DMS 273 (cell line): ENCODE measurements at regions not wholly inside any gene's neighbourhood (a gene's known extent, or its start where the extent isn't known, plus 50 kb on each side); places are given as distances from the start of the nearest gene placed in this dataset.

ENCODE experiments used
- DNase-seq: peaks from one replicate; lab custom pipeline; 2025; ENCODE audit not compliant: unreplicated experiment; lab: John Stamatoyannopoulos, UW

- DNase-seq: no peak
These were observed 263.7 kb downstream of the BMP4 start for GRCh38 chr14:53692885-53693284.

- no peak for DNase-seq
These were observed 264.2 kb downstream of the BMP4 start for GRCh38 chr14:53692451-53692850.

GRCh38 chr14:53683229-53683628 is 273.4 kb downstream of the BMP4 start:
- peak; percentile 44 for DNase-seq

DNA sequence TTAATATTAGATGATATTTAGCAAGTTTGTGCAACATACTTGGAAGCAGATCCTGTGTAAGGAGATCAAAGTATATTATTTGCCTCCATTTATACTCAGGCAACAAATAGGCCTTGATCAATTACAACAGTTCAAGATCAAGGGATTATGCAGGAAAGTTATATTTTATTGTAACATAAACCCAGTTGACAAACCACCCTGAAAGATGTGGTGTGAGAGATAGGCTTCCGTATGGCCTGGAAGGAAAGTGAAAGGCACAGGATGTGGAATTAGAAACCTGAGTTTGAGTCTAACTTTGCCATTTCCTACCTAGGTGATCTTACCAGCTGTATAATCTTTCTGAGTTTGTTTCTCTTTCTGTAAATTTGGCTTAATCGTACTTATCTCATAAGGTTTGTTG is 284.1 kb downstream of the BMP4 start:
- no peak for DNase-seq

DNA sequence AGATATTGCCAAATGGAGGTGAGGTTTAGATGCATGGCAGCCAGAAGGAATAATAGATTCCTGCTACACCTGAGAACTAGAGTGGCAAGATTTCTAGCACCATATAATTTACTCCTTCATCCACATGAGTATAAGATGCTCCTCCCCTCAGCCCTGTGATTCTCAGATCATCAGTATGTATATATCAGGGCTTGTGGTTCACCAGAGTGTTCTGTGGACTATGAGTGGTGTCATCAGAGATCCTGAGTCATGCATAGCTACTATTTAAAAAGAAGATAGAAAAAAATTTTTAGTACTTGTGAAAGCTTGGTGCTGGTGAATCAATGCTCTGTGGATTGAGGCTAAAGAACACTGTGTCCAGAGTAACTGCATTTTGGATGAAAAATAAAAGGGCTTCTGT is 285.9 kb downstream of the BMP4 start:
- DNase-seq: no peak

- DNase-seq: no peak
These were observed 287.7 kb downstream of the BMP4 start for GRCh38 chr14:53668897-53669296.

GRCh38 chr14:53663709-53664108 is 292.9 kb downstream of the BMP4 start:
- peak; percentile 76 for DNase-seq

- DNase-seq: no peak
These were observed 301.4 kb downstream of the BMP4 start for GRCh38 chr14:53655080-53655785.

GRCh38 chr14:53652068-53652467 is 304.6 kb downstream of the BMP4 start:
- DNase-seq: no peak

GRCh38 chr14:53651096-53651740 is 305.4 kb downstream of the BMP4 start:
- no peak for DNase-seq

- DNase-seq: no peak
These were observed 309.7 kb downstream of the BMP4 start for GRCh38 chr14:53646925-53647324.

GRCh38 chr14:53640695-53641094 is 315.9 kb downstream of the BMP4 start:
- DNase-seq: no peak

GRCh38 chr14:53638966-53639365 is 317.7 kb downstream of the BMP4 start:
- no peak for DNase-seq

- no peak for DNase-seq
These were observed 321.8 kb downstream of the BMP4 start for GRCh38 chr14:53634793-53635192.

DNA sequence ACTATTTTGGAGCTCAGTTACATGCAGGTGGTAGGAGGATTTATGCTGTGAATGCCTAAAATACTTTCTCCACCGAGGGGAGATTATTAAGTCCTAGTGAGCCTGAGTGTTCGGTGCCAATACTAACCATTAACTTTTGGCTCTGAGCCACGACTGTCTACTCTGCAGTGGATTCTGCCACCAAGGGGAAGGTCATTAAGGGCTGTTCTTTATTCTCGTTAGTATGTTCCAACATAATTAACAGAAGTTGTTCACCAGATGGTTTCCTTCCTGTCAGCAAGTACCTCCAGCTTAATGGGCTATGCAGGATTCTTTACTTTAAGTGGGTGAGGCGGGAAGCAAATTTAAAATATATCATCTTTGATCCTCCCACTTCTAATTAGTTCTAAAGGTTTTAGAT is 326.3 kb downstream of the BMP4 start:
- peak; percentile 88 for DNase-seq

DNA sequence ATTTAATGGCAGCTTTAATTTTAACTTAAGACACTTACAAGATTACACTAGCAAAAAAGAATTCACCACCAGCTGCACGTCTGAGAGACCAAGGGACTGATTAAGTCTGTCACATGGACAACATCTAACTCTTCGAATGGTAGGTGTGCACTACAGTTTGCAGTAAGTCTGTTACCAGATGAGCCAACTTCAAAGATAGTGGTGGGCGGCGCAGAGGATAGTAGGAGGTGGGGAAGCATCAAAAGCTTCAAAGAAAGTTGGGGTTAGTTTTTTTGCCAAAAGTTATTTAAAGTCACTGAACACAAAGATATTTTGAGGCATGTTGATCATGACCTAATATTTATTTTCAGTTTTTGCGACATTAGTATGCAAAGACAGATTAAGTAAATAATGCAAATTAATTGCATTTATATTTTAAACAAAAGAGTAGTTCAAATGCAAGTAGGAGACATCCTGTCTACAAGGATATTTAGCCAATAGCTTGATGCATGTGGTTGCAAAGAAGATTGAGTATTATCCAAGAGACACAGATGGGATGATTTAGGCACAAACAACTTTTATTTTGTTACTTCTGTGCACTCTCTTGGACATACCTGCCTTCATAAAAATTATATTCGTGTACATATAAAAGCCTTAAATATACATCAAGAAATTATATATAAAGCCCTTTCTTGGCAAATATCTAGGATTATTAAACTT is 327.7 kb downstream of the BMP4 start:
- DNase-seq: no peak

DNA sequence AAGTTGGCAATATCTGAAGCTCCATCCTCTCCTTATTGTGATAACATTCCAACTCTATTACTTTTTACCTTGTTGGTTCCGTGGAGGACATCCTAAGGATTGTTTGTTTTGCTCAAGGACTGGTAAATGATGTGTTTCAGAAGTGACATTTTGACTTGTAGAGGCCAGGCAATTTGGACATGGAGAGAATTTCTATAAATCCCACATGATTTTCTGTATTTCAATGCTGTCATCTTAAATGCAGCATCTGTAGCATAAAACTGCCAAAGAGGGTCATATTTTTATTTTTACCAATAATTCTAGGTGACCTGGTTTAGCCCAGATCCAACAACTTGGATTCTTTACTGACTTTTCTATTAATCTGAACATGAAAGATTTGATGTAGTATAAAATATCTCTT is 328.4 kb downstream of the BMP4 start:
- no peak for DNase-seq

- DNase-seq: no peak
These were observed 329.9 kb downstream of the BMP4 start for GRCh38 chr14:53626761-53627160.

- DNase-seq: peak; percentile 9
These were observed 334.2 kb downstream of the BMP4 start for GRCh38 chr14:53622447-53622846.

GRCh38 chr14:53621921-53622320 is 334.7 kb downstream of the BMP4 start:
- no peak for DNase-seq

DNA sequence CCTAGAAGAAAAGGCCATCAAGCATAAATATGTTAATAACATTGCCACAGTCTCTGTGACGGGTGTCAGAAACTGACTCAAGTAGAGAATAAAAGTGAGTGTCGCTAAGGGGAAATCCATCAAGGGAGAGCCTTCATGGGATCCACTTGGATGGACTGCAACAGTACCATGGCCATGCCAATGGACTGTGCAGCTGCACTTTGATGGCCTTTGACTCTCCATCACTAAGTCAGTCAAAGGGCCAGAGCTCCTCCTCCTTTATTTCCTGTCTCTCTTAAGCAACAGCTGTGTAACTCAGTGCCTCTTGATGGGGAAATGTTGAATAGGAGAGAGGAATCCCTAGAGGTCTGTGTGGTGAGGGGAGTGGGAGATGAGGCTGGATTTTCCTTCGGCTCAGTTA is 335.2 kb downstream of the BMP4 start:
- no peak for DNase-seq

GRCh38 chr14:53620890-53621289 is 335.7 kb downstream of the BMP4 start:
- no peak for DNase-seq
